Kidney capillary endothelial cell (primary cell): ENCODE measurements at regions not wholly inside any gene's neighbourhood (a gene's known extent, or its start where the extent isn't known, plus 50 kb on each side); places are given as distances from the start of the nearest gene placed in this dataset.
"Not testable (repeated sequence)": the region's sequence is repeated elsewhere in the genome, so short reads cannot be mapped to it uniquely, and the experiment has no call there.

Experiments
- DNase-seq: peaks from one replicate; pipeline ENCODE4 v3.0.0-alpha.2; 2018; ENCODE audit warnings: low spot score

- no peak for DNase-seq
Measured at GRCh38 chr1:90824551-90824950, 107.4 kb upstream of the BARHL2 start.

- no peak for DNase-seq
Measured at GRCh38 chr1:90823686-90824085, 106.6 kb upstream of the BARHL2 start.

- no peak for DNase-seq
Measured at GRCh38 chr1:90821788-90822359, 104.8 kb upstream of the BARHL2 start.

GRCh38 chr1:90821152-90821787 is 104.2 kb upstream of the BARHL2 start:
- DNase-seq: no peak

GRCh38 chr1:90820745-90821144 is 103.6 kb upstream of the BARHL2 start:
- DNase-seq: no peak

- no peak for DNase-seq
Measured at GRCh38 chr1:90817399-90817798, 100.3 kb upstream of the BARHL2 start.

GRCh38 chr1:90812237-90812636 is 95.1 kb upstream of the BARHL2 start:
- DNase-seq: not testable (repeated sequence)

GRCh38 chr1:90811444-90811950 is 94.4 kb upstream of the BARHL2 start:
- DNase-seq: not testable (repeated sequence)

GRCh38 chr1:90810681-90811080 is 93.6 kb upstream of the BARHL2 start:
- DNase-seq: no peak

- no peak for DNase-seq
Measured at GRCh38 chr1:90809996-90810395, 92.9 kb upstream of the BARHL2 start.

- DNase-seq: no peak
Measured at GRCh38 chr1:90809093-90809492, 92.0 kb upstream of the BARHL2 start.

GRCh38 chr1:90807329-90807728 is 90.2 kb upstream of the BARHL2 start:
- no peak for DNase-seq

GRCh38 chr1:90802622-90803021 is 85.5 kb upstream of the BARHL2 start:
- DNase-seq: no peak

GRCh38 chr1:90800012-90800717 is 83.1 kb upstream of the BARHL2 start:
- DNase-seq: no peak

- DNase-seq: no peak
Measured at GRCh38 chr1:90799326-90799725, 82.2 kb upstream of the BARHL2 start.

- DNase-seq: no peak
Measured at GRCh38 chr1:90798883-90799282, 81.8 kb upstream of the BARHL2 start.

- DNase-seq: no peak
Measured at GRCh38 chr1:90798344-90798743, 81.2 kb upstream of the BARHL2 start.

GRCh38 chr1:90795431-90795830 is 78.3 kb upstream of the BARHL2 start:
- DNase-seq: no peak

GRCh38 chr1:90786709-90787108 is 69.6 kb upstream of the BARHL2 start:
- DNase-seq: no peak

GRCh38 chr1:90784186-90784847 is 67.2 kb upstream of the BARHL2 start:
- DNase-seq: no peak

GRCh38 chr1:90783181-90783580 is 66.1 kb upstream of the BARHL2 start:
- DNase-seq: no peak

- no peak for DNase-seq
Measured at GRCh38 chr1:90782046-90782445, 64.9 kb upstream of the BARHL2 start.

- DNase-seq: no peak
Measured at GRCh38 chr1:90781534-90781933, 64.4 kb upstream of the BARHL2 start.
